Stimulated activated CD4-positive, alpha-beta T cell treated with anti-CD3 and anti-CD28 coated beads, Interleukin-15, amount 100 ng/mL, for 48 hours (primary cell): ENCODE measurements at regions not wholly inside any gene's neighbourhood (a gene's known extent, or its start where the extent isn't known, plus 50 kb on each side); places are given as distances from the start of the nearest gene placed in this dataset.

Source experiments
- DNase-seq, 2 donors: peaks; one replicate each; pipeline ENCODE4 v3.0.0-alpha.2; 2020; ENCODE audit warnings: low read depth in 2 of 2

DNA sequence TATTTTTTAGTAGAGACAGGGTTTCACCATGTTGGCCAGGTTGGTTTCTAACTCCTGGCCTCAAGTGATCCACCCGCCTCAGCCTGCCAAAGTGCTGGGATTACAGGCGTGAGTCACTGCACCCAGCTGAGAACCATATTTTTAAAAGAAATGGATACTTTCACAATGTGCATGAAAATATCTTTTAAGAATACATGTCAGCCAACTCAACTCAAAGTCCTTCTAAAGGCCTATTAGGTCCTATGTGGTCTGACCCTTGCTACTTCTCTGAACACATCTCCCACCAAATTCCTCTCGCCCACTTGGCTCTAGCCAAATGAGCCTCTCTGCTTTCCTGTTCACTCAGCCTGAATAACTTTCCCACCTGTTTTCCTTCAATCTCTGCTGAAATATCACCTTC is 119.6 kb downstream of the MTX2 start:
- DNase-seq: no peak

DNA sequence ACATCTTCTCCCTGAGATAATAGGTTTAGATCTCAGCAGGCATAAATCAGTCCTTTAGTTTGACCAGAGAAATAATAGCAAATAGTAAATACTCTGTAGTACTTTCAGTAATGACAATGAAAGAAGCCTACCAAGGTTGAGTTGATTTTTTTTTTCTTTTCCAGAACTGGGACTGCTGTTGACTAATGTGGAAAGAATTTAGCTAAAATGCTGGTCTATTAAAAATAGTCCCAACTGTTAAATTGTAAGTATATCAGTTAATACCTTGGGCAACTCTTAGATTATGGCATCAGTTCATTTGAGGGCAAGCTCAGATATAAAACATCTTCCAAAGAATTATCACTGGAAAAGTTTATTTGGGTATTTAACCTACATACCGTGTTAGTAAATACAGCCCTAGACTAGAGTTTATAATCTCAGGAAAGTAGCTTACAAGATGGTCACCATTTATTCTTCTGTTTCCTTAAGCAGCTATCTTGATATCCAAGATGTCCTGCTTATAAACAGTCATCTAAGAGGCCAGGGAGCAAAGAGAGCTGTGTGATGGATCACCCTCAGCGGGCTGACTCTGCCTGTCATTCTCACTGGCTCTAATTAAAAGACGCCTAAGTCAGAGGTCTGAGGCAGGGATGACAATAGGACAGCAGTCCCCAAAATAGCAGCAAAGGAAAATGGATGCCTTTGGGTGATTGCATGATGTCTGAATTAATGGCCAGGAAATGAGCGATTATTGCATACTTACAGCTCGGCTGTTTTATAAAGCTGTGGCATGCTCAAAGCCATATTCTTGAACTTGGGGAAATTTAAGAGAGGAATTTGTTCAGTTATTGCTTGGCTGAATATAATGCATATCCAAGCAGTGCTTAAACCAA is 121.3 kb downstream of the MTX2 start:
- no peak for DNase-seq

DNA sequence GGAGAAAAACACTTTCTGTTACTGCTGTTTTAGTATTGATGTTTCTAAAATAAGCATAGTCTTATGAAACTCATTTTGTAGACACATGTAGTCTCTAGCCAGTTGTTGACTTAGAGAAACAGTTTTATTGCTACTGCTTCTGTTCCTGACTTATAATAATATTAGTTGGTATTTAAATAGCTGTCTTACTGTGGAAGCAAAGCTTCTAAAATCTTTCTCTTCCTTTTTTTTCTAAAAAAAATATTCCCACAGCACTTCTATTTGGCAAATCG is 121.8 kb downstream of the MTX2 start:
- no peak for DNase-seq

DNA sequence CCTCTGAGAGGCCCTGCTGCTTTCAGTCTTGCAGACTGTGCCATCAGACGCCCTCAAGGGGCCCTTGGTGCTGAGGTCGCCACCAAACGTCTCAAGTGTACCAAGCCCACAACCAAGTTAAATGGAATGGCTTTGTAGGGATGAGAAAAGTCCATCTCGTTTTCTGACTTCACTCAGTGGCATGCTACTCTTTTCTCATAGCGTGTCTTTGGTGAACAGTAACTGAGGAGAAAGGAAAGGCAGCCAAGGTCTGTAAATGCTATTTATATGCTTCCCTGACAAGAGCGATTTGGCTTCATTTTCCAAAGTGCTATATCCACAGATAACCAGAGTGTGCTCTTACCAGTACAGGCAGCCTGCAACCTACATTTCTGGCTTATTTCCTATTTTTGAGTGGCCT is 123.0 kb downstream of the MTX2 start:
- no peak for DNase-seq

DNA sequence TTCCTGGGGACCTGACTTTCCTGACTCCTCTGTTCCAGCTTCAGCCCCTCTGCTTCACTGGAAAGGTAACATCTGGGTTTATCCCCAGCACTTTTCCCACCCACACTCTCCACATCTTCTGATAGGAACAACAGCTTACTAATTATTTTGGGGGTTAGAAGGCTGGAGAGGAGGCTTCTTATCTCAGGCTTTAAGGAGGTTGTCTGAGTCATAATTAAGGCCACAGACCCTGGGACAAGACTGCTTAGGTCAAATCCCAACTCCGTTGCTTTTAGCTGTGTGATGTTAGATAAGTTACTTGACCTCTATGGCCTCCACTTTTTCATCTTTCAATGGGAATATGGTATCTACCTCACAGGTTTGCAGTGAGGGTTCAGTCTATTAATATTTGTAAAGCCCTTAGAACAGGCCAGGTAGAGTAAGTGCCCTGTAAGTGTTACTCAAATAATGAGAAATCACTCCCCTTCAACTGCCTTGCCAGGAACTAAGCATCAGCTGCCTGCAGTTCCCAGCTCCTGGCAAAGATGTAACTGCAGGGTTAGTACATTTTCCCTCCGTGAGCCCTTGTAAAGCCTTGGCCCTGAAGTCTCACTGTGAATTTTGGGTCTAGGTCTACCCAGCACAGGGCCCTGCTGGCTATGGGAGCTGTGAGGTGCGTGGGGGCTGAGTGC is 123.6 kb downstream of the MTX2 start:
- DNase-seq: no peak

DNA sequence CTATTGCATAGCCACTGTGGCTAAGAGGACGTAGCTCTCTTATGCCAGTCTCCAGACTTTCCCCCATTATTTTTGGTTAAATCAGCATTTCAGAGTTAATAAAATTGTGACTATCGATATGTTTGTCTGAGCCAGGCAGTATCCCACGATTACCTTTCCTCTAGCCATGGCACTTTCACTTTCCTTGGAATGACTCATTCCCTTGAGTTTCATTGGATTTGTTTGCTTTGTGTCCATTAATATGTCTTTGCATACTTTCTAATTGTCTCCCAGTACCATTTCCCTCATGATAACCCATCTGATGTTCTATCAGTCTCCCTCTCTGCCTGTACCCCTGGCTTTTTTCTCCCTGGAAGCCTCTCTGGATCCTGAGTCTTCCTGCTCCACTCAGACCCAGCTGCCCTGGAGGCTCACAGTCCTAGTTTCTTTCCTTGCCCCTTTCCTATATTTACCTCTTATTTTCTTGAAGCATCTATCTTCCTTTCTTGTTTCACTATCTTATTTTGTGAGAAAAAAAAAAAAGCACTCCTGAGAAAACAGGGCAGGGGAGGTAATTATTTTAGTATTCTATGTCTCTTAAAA is 126.1 kb downstream of the MTX2 start:
- DNase-seq: no peak

DNA sequence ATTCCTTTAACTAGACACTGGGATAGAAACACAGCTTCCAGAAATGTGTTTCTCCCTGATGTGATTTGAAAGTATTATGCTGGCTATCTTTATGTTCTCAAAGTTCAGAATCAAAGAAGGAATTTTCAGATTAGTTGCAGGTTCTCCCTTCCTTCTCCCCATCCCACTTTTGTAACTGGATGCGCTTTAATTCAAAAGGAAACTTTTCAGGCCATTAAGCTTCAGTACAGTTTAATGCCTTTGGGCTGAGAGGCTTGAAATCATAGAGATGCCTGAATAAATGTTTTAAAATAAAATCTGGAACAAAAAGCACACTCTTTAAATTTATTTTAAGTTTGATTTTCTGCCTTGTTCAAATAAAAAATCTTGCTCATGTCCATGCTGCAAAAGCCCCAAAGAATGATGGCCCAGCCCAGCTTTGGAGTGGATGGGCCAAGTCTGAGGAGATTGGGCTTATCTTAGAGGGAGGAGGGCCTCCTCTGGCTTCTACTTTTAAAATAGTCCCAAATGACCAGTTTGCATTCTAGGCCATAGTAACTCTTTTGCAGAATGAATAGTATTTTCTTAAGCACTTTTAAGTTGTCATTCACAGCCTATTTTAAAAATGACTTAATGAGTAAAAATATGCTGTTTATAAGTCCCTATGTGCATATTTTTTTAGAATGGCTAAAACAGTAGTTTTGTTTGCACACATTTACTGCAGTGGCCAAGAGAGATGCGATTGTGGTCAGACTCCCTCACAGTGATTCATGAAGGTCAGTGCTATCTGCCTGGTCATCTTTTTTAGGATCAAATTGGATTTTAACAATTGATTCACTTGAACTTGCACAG is 129.2 kb downstream of the MTX2 start:
- no peak for DNase-seq

DNA sequence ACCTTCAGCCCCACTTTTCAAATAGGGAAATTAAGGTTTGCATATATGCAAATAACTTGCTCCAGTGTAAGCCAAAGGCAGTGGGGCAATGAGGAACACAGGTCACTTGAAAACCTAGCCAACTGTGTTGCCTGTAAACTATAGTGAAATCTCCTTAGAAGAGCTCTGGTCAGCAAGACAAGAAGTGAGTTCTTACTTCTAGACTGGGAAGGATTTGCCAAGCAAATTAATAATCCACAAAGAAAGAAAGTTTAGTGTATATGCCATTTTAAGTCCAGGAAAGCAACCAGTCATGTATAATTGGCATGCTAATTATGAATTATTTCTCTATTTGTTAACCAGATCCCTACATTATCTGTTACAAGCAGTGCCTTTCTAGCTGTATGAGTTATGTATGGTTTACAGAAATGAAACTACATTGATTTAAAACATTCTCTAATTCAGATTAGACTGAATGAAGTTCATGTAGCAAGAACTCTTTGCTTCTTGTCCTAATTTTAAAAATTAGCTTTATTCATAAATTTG is 129.9 kb downstream of the MTX2 start:
- no peak for DNase-seq

DNA sequence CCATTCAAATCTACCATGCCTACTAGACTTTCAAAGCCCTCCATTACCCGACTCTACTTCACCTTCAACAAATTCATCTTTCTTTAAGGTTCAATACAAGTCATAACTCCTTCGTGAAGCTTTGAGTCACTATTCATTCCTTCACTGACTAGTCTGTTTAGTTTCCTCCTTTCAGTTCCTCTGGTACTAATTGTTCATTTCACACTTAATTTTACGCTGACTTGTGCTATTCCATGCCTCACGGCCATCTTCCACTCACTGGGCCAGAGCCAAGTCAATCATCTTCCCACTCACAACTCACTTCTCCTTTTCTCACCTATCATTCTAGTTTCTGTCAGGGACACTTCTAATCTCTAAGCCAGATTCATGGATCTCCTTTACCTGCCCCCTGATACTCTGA is 136.2 kb downstream of the MTX2 start:
- no peak for DNase-seq

DNA sequence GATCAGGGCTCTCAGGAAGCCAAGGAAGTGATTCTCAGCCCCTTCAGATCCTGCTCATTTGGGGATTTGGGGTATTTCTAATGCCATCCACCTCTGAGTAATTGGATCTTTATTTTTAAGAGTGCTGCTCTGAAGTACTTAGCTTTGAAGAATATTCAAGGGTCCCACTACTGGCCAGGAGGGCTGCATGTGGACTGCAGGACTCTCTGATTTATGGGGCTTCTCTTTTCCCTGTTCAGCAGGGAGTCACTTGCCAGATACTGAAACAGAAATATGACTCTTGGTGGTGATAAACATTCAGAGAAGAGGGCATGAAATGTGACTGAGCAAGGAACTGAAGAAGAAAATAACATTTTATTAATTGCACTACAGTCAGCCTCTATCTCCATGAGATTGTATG is 138.5 kb downstream of the MTX2 start:
- DNase-seq: no peak

DNA sequence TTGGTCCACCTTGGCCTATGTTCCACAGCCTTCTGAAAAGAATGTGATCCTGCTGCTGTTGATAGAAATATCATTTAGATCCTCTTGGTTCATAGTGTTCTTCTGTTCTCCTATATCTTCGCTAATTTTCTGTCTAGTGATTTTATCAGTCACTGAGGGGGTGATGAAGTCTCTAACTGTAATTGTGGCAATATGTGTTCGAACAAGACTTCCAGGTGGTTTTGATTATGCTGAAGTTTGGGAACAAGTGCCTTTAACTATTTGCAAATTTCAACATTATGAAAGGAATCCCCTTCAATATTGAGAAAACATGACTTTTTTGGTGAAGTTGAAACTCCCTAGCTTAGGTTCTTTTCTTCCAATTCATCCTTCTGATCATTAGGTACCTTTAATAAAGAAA is 140.4 kb downstream of the MTX2 start:
- DNase-seq: no peak

DNA sequence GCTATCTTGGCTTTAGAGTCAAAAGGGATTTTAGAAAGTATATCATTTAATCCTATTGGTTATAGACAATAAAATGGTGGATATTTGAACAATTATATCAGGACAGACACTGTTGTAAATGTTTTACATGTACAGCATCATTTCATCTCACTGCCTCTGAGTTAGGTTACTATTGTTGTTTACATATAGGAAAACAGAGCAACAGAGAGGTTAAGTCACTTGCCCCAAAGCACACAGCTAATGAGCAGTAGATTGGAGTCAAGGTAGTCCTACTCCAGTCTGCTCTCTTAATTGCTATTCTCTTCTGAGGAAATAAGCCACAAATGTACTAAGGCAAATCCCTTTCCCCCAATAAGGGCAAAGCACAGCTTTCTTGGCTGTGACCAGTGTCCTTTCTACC is 142.9 kb downstream of the MTX2 start:
- DNase-seq: no peak

DNA sequence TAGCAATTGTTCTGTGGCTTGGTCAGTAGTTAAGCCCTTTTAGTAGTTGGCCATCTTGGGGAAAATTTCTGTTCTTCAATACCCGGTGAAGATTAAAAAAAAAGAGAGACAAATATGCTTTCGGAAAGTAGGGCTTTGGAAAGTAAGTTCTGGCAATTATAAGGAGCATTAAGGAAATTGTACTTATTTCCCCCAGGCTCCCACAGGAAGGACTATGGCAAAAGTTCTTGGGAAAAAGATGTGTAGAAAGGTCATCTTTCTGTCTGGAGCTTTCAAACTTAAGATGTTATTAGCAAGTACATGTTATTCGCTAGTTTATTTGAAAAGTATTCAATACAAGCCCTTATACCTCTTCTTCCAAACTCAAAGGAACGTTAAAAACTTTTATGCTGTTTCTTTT is 144.5 kb downstream of the MTX2 start:
- DNase-seq: no peak

DNA sequence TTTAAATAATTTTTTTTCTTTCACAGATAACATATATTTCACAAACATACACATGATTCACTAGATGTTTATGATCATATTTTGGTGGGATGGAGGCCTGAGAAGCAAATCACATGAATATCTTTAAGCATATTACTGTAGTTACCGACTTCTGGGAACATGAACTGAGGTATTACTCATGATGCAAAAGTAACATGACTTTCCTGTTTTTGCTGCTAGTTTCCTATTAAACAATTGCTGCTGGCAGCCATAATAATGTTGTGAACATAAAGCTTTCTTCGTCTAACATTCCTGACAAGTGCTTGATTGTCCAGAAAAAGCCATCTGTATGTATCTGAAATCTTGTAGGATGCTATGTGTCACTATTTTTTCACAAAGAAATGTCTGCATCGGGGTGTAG is 145.4 kb downstream of the MTX2 start:
- no peak for DNase-seq

DNA sequence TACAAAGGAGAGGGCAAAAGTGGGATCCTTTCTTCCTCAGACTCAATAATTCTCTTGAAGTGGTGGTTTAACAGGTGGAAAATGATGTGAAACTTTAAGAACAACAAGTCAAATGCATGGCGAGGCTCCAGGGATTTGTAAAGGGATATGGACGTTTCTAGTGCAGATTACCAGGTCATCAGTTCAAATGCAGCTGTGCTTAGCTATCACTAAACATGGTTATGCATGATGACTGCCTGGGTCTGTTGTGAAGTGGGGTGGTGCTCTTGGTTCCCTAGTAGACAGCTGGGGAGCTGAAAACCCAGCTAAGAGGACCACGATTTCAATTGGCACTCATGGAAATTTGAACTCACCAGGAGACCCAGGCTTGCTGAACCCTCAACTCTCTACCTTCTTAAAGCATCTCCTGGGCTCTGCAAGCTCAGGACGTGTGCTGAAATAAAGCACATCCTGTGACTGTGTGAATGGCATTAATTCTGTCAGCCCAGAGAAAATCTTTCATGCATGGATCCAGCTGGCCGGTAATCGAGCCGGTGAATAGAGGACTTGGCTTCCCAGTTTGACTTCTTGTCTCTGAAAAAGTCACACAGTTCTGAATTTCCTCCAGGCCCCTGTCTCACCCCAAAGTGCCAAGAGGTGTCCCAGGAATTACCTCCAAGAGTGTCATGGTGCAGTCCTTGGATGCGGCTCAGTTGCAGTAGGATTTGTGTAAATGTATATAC is 146.1 kb downstream of the MTX2 start:
- no peak for DNase-seq

DNA sequence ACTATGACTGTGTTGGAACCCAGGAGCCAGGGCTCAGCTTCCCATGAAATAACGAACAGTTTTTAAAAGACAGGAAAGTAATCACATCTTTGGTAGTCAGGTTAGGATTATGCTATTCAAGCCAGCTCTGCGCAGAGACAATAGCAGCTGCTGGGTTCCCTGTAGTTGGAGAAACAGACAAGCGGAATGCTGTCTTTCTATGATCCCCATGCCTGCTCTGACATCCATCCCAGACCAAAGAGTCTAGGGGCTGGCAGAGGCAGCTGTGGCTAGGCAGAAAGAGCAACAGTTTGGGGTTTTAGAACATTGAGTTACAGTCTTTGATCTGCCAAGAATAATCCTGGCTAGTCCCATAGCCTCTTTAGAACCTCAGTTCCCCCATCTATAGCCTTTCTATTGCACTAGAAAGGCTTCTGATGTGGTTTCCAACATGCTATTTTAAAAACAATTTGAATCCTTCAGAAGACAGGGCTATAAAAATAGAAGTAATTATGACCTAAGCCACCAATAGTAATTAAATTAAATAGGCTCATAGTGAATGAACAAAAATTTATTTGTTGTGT is 146.8 kb downstream of the MTX2 start:
- no peak for DNase-seq

DNA sequence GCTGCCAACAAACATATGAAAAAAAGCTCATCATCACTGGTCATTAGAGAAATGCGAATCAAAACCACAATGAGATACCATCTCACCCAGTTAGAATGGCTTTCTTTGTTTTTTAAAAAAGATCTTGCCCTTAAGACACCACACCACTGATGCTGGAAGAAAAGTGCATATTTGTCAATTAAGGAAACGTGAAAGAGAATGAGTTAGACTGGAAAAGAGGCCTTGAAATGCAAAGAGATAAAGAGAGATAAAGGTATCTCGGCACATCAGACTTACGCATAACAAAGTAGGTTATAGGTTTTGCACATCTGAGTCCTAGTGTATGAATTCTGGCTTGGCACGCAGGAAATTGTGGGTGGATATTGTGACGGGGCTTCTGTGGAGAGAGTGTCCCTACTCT is 149.5 kb downstream of the MTX2 start:
- no peak for DNase-seq

DNA sequence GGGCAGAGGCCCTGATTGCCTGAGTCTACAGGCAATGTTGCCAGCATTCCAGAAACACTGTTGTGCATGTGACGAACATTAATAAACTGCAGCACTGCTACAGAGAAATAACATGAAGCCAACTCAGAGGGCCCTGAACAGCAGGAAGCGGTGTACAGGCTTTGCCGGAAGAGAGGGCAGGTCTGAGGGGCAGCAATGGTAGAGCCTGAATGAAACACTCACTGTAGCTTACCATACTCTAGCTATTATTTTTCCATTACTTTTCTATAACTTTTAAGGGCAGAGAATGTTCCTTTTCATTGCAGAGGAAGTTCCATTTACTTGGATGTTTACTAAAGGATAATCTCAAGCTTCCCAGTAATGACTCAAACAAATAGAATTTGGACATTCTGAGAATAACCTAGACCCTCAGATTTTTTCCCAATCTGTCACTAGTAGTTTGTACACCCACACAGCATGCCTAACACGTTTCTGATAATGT is 150.4 kb downstream of the MTX2 start:
- no peak for DNase-seq

DNA sequence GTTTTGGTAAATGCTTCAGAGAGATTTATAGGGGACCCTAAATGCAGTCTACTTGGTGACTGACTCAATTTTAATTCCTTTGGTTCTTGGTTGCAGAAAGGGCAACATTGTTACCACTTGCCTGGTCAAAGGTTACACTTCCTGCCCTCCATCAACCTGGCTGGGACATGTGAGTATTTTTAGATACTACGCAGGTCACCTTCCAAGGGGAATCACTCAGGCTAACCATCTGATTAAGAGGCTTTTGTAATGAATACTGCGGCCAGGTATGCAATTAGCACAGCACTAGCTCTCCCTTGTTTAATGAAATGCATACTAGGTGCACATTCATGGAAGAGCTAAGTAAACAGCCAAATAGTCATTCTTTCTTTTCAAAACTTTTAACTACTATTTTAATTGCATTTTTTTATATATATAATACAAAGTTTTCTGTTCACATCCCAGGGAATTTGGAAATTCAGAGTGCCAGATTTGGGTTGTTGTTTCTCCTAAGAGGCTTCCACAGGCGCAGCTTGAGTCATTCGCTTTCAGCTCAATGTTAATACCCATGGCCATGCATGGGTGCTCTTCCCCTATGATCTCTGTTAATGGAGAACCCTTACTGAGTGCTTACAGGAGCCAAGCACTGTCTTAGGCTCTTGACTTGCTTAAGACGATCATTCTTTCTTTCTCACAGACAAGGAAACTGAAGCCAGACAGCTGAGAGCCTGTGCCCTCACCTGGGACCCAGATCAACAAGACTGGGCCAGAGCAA is 152.2 kb downstream of the MTX2 start:
- DNase-seq: no peak

DNA sequence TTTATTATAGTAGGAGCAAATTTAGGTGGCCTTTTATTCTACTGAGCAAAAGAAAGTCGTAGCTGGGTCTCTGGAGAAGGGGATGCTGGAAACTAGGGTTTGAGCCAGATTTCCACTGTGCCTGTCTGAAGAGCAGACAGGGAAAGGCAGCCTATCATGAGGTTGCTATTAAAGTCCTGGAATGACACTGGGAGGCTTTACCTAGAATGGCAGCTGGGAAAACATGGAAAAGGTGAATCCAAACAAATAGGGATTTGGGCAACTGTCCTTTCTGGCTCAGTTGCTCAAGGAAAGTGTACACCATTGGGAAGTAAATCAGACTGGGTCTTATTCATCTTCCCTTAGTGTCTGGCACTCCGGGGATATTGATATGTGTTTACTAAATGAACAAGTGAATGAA is 154.6 kb downstream of the MTX2 start:
- DNase-seq: no peak
